HG03575 (cell line): ENCODE measurements at regions not wholly inside any gene's neighbourhood (a gene's known extent, or its start where the extent isn't known, plus 50 kb on each side); places are given as distances from the start of the nearest gene placed in this dataset.
"Not testable (repeated sequence)": the region's sequence is repeated elsewhere in the genome, so short reads cannot be mapped to it uniquely, and the experiment has no call there.

ENCODE experiments used
- ATAC-seq: cut with Tn5 transposase; IDR thresholded peaks from one replicate; pipeline ENCODE4 v1.9.1; 2021; ENCODE audit not compliant: unreplicated experiment, insufficient number of reproducible peaks, low FRiP score; ENCODE audit errors: extremely low read depth

DNA sequence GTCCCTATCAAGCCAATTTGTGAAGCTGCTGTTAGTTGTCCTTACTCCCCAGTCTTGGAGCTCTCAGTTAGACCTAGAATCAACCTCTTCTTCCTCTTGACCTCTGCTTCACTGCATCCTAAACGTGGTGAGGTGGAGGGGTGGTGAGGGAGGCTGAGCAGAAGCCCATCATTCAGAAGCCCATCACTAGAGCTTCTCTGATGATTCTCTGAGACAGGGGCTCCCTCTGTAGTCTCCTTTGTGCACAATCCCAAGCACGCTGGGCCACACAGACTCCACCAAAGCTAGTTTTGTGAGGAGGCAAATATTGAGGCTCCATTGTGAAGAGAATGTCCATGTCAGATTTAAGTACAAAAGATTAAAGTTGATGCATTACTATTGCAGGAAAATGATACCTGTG, 163.8 kb upstream of the PRSS1 start:
- ATAC-seq, result no peak

GRCh38 chr7:142584765-142585164, 164.5 kb upstream of the PRSS1 start:
- ATAC-seq, result no peak

DNA sequence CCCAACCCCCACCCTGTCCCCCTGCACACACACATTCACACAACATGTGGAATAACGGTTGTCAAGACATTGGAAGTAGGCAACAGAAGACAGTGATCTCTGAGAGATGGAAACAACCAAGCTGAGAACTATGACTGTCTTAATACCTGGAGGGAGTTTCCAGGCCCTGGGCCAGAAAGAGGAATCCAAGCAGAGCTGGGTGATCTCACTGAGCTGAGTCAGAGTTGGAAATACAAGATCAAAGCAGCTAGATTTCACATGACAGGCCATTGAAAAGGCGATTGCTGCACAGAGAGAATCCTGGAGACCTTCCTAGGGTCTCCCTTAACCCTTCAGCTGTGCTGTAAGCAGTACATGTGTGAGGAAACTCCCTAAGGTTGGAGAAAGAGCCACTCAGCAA, 165.8 kb upstream of the PRSS1 start:
- peak; percentile 47 for ATAC-seq

- no peak for ATAC-seq
Observed at GRCh38 chr7:142582351-142582750, 166.9 kb upstream of the PRSS1 start.

- ATAC-seq, result peak; percentile 51
Observed at GRCh38 chr7:142581341-142581740, 167.9 kb upstream of the PRSS1 start.

DNA sequence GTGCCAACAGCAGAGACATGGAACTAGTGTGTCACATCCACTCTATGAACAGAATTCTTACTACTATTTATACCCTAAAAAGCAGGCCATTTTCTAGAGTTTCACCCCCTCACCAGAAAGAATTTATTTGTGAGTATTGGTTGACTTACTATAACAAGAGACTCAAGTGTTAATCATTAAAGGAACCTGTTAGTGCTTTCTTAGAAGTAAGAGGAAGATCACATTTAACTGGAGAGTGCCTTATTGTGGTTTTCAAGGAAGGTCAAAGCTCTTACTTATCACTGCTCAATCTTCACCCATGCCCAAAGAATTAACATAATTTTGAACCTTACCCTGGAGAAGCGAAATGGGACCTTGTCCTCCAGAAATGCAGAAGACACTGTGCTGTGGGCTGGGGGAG, 169.3 kb upstream of the PRSS1 start:
- no peak for ATAC-seq

- ATAC-seq, result not testable (repeated sequence)
Observed at GRCh38 chr7:142575351-142575750, 173.9 kb upstream of the PRSS1 start.

DNA sequence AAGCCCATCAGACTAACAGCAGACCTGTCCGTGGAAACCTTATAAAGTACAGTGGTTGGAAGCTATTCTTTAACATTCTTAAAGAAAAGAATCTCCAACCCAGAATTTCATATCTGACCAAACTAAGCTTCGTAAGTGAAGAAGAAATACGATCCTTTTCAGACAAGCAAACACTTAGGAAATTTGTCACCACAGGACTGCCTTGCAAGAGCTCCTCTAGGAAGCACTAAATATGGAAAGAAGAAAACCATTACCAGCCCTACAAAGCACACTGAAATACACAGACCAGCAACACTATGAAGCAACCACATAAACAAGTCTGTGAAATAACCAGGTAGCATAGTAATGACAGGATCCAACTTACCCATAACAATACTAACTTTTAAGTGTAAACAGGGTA, 177.7 kb upstream of the PRSS1 start:
- ATAC-seq, result no peak

DNA sequence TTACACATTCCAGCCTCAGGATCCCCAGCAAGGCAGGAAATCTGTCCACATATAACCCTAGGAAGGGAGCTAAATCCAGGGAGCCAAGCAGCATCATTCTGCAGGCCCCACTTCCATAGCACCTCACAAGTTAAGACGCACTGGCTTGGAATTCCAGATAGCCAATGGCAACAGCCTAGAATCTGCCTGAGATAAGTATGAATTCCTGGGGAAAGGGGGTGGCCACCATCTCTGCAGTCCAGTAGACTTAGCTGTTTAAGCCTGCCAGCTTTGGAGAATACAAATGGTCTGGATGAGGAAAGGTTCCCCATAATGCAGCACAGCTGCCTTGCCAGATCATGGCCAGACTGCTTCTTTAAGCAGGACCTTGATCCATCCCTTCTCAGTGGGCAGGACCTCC, 179.4 kb upstream of the PRSS1 start:
- ATAC-seq, result no peak

DNA sequence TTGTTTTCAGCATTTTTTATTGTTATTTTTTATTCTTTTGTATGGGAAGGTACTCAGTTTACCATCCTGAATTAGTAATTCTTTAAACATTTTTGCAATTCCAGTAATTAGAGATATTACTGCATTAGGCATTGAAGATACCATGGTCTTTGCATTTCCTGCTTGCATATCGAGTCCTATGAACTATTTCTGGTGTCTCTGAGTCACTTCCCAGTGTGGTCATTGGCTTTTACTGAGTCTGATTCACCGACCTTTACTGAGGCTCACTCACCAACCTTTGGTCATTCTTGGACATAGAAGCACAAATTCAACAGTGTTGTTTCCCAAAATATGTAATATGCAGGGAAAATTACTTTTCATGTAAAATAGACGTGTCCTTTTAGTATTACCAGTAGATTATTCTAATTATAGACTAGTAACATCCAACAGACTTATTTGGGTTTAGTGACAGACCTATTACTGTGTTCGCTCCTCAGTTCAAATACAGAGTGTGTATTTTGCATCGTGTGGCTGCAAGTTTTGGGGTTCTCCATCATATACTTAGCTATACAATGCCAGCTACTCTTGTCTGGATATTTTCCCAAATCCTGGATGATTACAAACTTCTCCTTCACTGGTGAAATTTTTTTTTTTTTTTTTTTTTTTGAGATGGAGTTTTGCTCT, 180.7 kb upstream of the PRSS1 start:
- ATAC-seq, result no peak

- no peak for ATAC-seq
Observed at GRCh38 chr7:142567201-142568075, 181.8 kb upstream of the PRSS1 start.

GRCh38 chr7:142566271-142566670, 183.0 kb upstream of the PRSS1 start:
- ATAC-seq, result no peak

DNA sequence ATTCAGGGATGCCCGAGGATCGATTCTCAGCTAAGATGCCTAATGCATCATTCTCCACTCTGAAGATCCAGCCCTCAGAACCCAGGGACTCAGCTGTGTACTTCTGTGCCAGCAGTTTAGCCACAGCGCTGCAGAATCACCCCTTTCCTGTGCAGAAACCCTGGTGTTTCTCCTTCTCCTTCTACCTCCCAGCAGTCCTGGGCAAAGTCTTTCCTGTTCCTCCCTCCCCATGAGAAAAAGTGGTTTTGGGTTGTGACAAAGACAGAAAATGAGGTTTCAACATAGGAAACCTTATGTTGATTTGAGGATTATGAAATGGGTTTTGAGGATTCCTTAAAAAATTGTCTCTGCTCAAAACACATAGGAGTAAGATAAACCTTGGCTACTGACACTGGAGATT, 185.1 kb upstream of the PRSS1 start:
- ATAC-seq, result not testable (repeated sequence)

GRCh38 chr7:142563470-142563869, 185.8 kb upstream of the PRSS1 start:
- ATAC-seq, result no peak

GRCh38 chr7:142562688-142563087, 186.6 kb upstream of the PRSS1 start:
- no peak for ATAC-seq

DNA sequence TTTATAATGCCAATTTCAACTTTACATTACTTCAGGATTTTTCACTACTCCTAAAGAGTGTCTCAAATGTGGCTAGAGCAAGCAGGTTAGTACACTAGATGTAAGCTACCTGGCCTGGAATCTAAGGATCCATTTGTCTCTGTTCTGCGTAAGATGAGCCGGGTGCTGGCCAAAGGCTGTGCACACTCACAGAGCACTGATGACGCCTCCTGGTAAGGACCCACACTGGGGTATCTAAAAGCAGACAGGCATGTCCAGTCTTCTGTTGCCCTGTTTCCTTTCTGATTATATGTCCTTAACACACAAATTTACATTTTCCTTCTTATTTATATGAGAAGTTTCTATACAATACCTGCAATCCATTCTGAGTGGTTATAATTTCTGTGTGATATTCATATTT, 187.9 kb upstream of the PRSS1 start:
- not testable (repeated sequence) for ATAC-seq

- ATAC-seq, result not testable (repeated sequence)
Observed at GRCh38 chr7:142560770-142561169, 188.5 kb upstream of the PRSS1 start.

GRCh38 chr7:142560166-142560565, 189.1 kb upstream of the PRSS1 start:
- no peak for ATAC-seq

- peak; percentile 69 for ATAC-seq
Observed at GRCh38 chr7:142557971-142558582, 191.2 kb upstream of the PRSS1 start.

DNA sequence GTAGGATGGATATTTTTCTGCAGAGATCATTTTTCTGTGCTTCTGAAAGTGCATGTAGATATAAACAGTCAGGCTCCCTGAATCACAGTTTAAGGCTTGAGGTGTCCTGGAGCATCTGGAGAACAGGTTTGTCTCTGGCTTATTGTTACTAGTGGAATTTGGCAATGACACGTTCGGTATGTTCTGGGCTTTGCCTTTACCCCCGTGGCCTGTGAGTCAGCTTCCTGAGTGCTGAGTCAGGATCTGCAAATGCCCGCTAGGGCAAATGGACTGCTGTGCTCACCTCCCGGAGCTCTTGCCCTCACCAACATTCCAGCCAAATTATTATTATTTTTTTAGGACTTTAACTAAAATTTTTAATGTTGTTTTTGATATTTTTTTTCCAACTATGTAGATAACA, 192.5 kb upstream of the PRSS1 start:
- ATAC-seq, result no peak
